ENCODE measurements at regions not wholly inside any gene's neighbourhood (a gene's known extent, or its start where the extent isn't known, plus 50 kb on each side); places are given as distances from the start of the nearest gene placed in this dataset.

DNA sequence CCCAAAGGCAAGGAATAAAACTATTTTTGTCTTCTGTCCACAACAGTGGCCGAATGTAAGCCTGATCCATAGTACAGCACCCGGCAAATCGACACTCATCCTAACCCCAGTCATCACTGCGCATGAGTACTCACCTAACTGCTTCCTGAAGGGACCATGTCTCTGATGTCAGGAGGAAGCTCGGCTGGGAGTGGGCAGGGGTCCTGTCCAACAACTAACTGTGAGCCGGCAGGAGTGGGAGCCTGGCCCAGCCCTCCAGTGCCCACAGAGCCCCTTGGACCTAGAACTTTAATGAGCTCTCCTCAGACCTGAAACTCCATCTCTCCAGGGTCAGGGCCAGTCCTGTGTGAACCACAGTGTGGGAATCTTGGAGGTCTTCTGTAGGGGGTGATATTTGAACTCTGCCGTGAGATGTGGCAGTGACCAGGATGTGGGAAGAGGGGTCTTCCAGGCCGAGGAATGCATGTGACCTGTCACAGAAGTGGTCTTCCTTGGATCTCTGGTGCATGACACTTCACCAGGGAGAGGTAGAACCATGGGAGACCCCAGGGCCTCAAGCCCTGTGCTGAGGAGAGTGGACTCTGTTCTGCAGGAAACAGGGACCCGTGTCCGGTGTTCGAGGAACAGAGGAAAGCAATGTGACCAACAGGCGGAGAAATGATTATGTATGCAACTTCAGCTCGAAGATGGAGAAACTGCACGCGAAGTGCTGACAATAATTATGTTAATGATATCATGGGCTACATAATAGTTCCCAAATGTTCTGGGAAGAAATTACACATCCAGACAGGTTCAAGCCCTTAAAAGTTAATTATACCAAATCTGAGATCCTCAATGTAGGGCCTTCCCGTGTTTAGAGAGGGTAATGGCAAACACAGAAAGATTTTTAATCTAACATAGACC is 240.1 kb upstream of the HDAC4 start:
- Histone ChIP-seq H3K9me3 (ENCODE audit: control insufficient read depth in 4 of 4, low read length in 3 of 4) (peaks cover 0 to 9% (median 3%) of the 10 kb centered on the region in 4 donors), H3K4me1 (ENCODE audit: control insufficient read depth in 4 of 4, insufficient read depth in 4 of 4, low read length in 3 of 4) (no peaks in the 10 kb centered on the region), H3K9ac (ENCODE audit: low read depth in 1 of 2, low read length in 2 of 2) (no peak overlapping the region), H3K27me3 (ENCODE audit: control insufficient read depth in 4 of 4, insufficient read depth in 4 of 4, low read length in 3 of 4) (no peaks in the 10 kb centered on the region), H3K27ac (ENCODE audit: low read depth in 1 of 2, low read length in 2 of 2) (no peak overlapping the region), H3K36me3 (ENCODE audit: control insufficient read depth in 4 of 4, insufficient read depth in 3 of 4, low read depth in 1 of 4, low read length in 3 of 4) (no peaks in the 10 kb centered on the region), H3K4me3 (ENCODE audit: low read depth in 1 of 3, low read length in 3 of 3) (no peak overlapping the region)
- DNase-seq (ENCODE audit: low spot score), result no peak
- 82% methylated on average over 16 of the region's 16 CpGs for WGBS
- no peak for TF ChIP-seq HNF4G (IDR thresholded peaks at IDR 0.05)
- TF ChIP-seq REST (IDR thresholded peaks at IDR 0.05), result no peak
- TF ChIP-seq YY1 (IDR thresholded peaks at IDR 0.05), result no peak
- no peak for TF ChIP-seq FOXA1 (IDR thresholded peaks at IDR 0.05)
- no peak for TF ChIP-seq GABPA (IDR thresholded peaks at IDR 0.05 in 1 of 2, conservative IDR thresholded peaks at IDR 0.05 in 1 of 2)
- TF ChIP-seq SP1 (IDR thresholded peaks at IDR 0.05), result no peak
- TF ChIP-seq HNF4A (conservative IDR thresholded peaks at IDR 0.05), result no peak
- TF ChIP-seq RAD21 (IDR thresholded peaks at IDR 0.05), result no peak
- TF ChIP-seq, protein P1, sequence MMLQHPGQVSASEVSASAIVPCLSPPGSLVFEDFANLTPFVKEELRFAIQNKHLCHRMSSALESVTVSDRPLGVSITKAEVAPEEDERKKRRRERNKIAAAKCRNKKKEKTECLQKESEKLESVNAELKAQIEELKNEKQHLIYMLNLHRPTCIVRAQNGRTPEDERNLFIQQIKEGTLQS (IDR thresholded peaks at IDR 0.05), result no peak
- no peak for TF ChIP-seq CTCF (IDR thresholded peaks at IDR 0.05; ENCODE audit: low read depth, low read length, missing input control)
- no peak for TF ChIP-seq RXRA (IDR thresholded peaks at IDR 0.05)
- TF ChIP-seq JUND (IDR thresholded peaks at IDR 0.05), result no peak
- no peak for TF ChIP-seq MAX (IDR thresholded peaks at IDR 0.05)
- TF ChIP-seq TAF1 (conservative IDR thresholded peaks at IDR 0.05), result no peak
- TF ChIP-seq ZBTB33 (IDR thresholded peaks at IDR 0.05), result no peak

All from liver (tissue), 8 donors.